Thoracic aorta (tissue), 2 donors: ENCODE measurements at regions not wholly inside any gene's neighbourhood (a gene's known extent, or its start where the extent isn't known, plus 50 kb on each side); places are given as distances from the start of the nearest gene placed in this dataset.

Experiments used
- ATAC-seq: fragments of 150-250 bp; one replicate; pipeline ENCODE4 v1.8.0; 2017; ENCODE audit warnings: low read depth; ENCODE audit not compliant: insufficient number of reproducible peaks, low FRiP score
- DNase-seq: peaks from one replicate; pipeline ENCODE4 v3.0.0-alpha.2; 2020; ENCODE audit warnings: low spot score
- H3K27ac ChIP-seq, 2 donors: fragments of 200-600 bp; sonication (generic); 1 replicate in 1 of 2; 2 replicates in 1 of 2; pipeline ENCODE4 v1.5.1; 2016; ENCODE audit warnings: mild to moderate bottlenecking in 2 of 2, moderate library complexity in 2 of 2
- H3K27me3 ChIP-seq: fragments of 200-600 bp; sonication (generic); replicated peaks from 2 replicates; pipeline ENCODE4 v1.6.0; 2016; ENCODE audit warnings: mild to moderate bottlenecking; ENCODE audit not compliant: insufficient read depth
- H3K36me3 ChIP-seq: fragments of 200-600 bp; sonication (generic); one replicate; pipeline ENCODE4 v1.5.1; 2016
- H3K4me1 ChIP-seq, 2 donors: fragments of 200-600 bp; sonication (generic); 1 replicate in 1 of 2; 2 replicates in 1 of 2; pipeline versions ENCODE4 v1.5.1 to v1.6.0; 2016; ENCODE audit warnings: low read depth in 2 of 2, mild to moderate bottlenecking in 1 of 2; ENCODE audit not compliant: control insufficient read depth in 1 of 2
- H3K4me3 ChIP-seq: fragments of 200-600 bp; sonication (generic); 2 replicates; pipeline ENCODE4 v1.5.1; 2016; ENCODE audit warnings: mild to moderate bottlenecking
- H3K9me3 ChIP-seq: fragments of 200-600 bp; sonication (generic); 2 replicates; pipeline ENCODE4 v1.5.1; 2016
- CTCF ChIP-seq: fragments of 200-600 bp; sonication (generic); IDR thresholded peaks from one replicate; pipeline ENCODE4 v1.5.1; 2019; ENCODE audit warnings: antibody characterized with exemption

GRCh38 chr7:85730012-85730411, 543.2 kb upstream of the SEMA3D start:
- no peak for TF ChIP-seq CTCF
- H3K4me1 ChIP-seq, result no peaks in the 10 kb centered on the region
- no peaks in the 10 kb centered on the region for H3K36me3 ChIP-seq
- DNase-seq, result no peak
- H3K9me3 ChIP-seq, result no peaks in the 10 kb centered on the region
- no peak for ATAC-seq
- no peak overlapping the region for H3K4me3 ChIP-seq
- H3K27me3 ChIP-seq, result no peaks in the 10 kb centered on the region
- H3K27ac ChIP-seq, result no peak overlapping the region

- no peak for ATAC-seq
- Histone ChIP-seq H3K4me3 (no peak overlapping the region), H3K9me3 (no peaks in the 10 kb centered on the region), H3K4me1 (peaks cover 0 to 4% of the 10 kb centered on the region in 2 donors), H3K36me3 (no peaks in the 10 kb centered on the region), H3K27me3 (no peaks in the 10 kb centered on the region), H3K27ac (no peak overlapping the region)
- no peak for TF ChIP-seq CTCF
- DNase-seq, result no peak
These were observed 538.2 kb upstream of the SEMA3D start for GRCh38 chr7:85725026-85725425.

- Histone ChIP-seq H3K9me3 (no peaks in the 10 kb centered on the region), H3K27me3 (no peaks in the 10 kb centered on the region), H3K36me3 (no peaks in the 10 kb centered on the region), H3K4me3 (no peak overlapping the region), H3K27ac (peak overlapping the region in 1 of 2 donors; percentile 17), H3K4me1 (peaks cover 0 to 4% of the 10 kb centered on the region in 2 donors)
- ATAC-seq (no peak), DNase-seq (no peak)
- TF ChIP-seq CTCF, result no peak
These were observed 533.4 kb upstream of the SEMA3D start for GRCh38 chr7:85719981-85720953.

- H3K27ac ChIP-seq, result no peak overlapping the region
- no peaks in the 10 kb centered on the region for H3K9me3 ChIP-seq
- no peak for TF ChIP-seq CTCF
- no peaks in the 10 kb centered on the region for H3K36me3 ChIP-seq
- H3K4me3 ChIP-seq, result no peak overlapping the region
- no peaks in the 10 kb centered on the region for H3K27me3 ChIP-seq
- H3K4me1 ChIP-seq, result peaks cover 0 to 4% of the 10 kb centered on the region in 2 donors
- ATAC-seq, result no peak
- no peak for DNase-seq
These were observed 529.5 kb upstream of the SEMA3D start for GRCh38 chr7:85716353-85716752.

- TF ChIP-seq CTCF, result no peak
- no peak overlapping the region for H3K4me3 ChIP-seq
- ATAC-seq, result no peak
These were observed 528.1 kb upstream of the SEMA3D start for GRCh38 chr7:85714951-85715350.

More at GRCh38 chr7:85714951-85715350, 528.1 kb upstream of the SEMA3D start:
- Histone ChIP-seq H3K27me3 (no peaks in the 10 kb centered on the region), H3K9me3 (no peaks in the 10 kb centered on the region), H3K4me1 (no peaks in the 10 kb centered on the region), H3K27ac (no peak overlapping the region), H3K36me3 (no peaks in the 10 kb centered on the region)
- DNase-seq, result no peak
